Pons (tissue), 1 donor: ENCODE measurements at regions not wholly inside any gene's neighbourhood (a gene's known extent, or its start where the extent isn't known, plus 50 kb on each side); places are given as distances from the start of the nearest gene placed in this dataset.

Experiments
- DNase-seq: peaks from one replicate; pipeline ENCODE4 v3.0.0-alpha.2; 2016; ENCODE audit warnings: low spot score

GRCh38 chr10:130486906-130487305 is 350.7 kb downstream of the GLRX3 start:
- no peak for DNase-seq

GRCh38 chr10:130487566-130487965 is 351.4 kb downstream of the GLRX3 start:
- no peak for DNase-seq

GRCh38 chr10:130489891-130490290 is 353.7 kb downstream of the GLRX3 start:
- DNase-seq, result no peak

- no peak for DNase-seq
Measured at GRCh38 chr10:130491011-130491692, 355.0 kb downstream of the GLRX3 start.

GRCh38 chr10:130491693-130492050 is 355.5 kb downstream of the GLRX3 start:
- DNase-seq, result no peak

- DNase-seq, result no peak
Measured at GRCh38 chr10:130492266-130492934, 356.2 kb downstream of the GLRX3 start.

GRCh38 chr10:130493021-130493420 is 356.8 kb downstream of the GLRX3 start:
- DNase-seq, result no peak

GRCh38 chr10:130493446-130494145 is 357.4 kb downstream of the GLRX3 start:
- DNase-seq, result no peak

- DNase-seq, result no peak
Measured at GRCh38 chr10:130495116-130495862, 359.1 kb downstream of the GLRX3 start.

GRCh38 chr10:130495891-130496636 is 359.9 kb downstream of the GLRX3 start:
- no peak for DNase-seq

GRCh38 chr10:130497056-130498010 is 361.1 kb downstream of the GLRX3 start:
- DNase-seq, result no peak

GRCh38 chr10:130498042-130498441 is 361.9 kb downstream of the GLRX3 start:
- no peak for DNase-seq

- DNase-seq, result no peak
Measured at GRCh38 chr10:130498934-130499333, 362.7 kb downstream of the GLRX3 start.

- no peak for DNase-seq
Measured at GRCh38 chr10:130499541-130499940, 363.4 kb downstream of the GLRX3 start.

GRCh38 chr10:130500261-130501000 is 364.2 kb downstream of the GLRX3 start:
- DNase-seq, result no peak

GRCh38 chr10:130507461-130507860 is 371.3 kb downstream of the GLRX3 start:
- no peak for DNase-seq

GRCh38 chr10:130509881-130510689 is 373.9 kb downstream of the GLRX3 start:
- DNase-seq, result no peak

- DNase-seq, result no peak
Measured at GRCh38 chr10:130510755-130511154, 374.6 kb downstream of the GLRX3 start.

- no peak for DNase-seq
Measured at GRCh38 chr10:130511766-130512165, 375.6 kb downstream of the GLRX3 start.
